NCI-H82 treated with DMSO at 0.1 percent for 48 hours (cell line): ENCODE measurements at regions not wholly inside any gene's neighbourhood (a gene's known extent, or its start where the extent isn't known, plus 50 kb on each side); places are given as distances from the start of the nearest gene placed in this dataset.
A peak's percentile ranks its signal among the peaks of the same experiment; 100 is the strongest.

ENCODE experiments used
- DNase-seq: peaks from one replicate; lab custom pipeline; 2025; ENCODE audit not compliant: unreplicated experiment; lab: John Stamatoyannopoulos, UW

GRCh38 chr2:59532808-59533207, 1020.6 kb downstream of the BCL11A start:
- no peak for DNase-seq

- DNase-seq: no peak
Measured at GRCh38 chr2:59530258-59530657, 1023.2 kb downstream of the BCL11A start.

- DNase-seq: peak; percentile 71
Measured at GRCh38 chr2:59529726-59530125, 1023.7 kb downstream of the BCL11A start.

- DNase-seq: no peak
Measured at GRCh38 chr2:59528525-59528924, 1024.9 kb downstream of the BCL11A start.

GRCh38 chr2:59502981-59503380, 1050.5 kb downstream of the BCL11A start:
- DNase-seq: no peak

GRCh38 chr2:59490994-59491393, 1062.5 kb downstream of the BCL11A start:
- DNase-seq: no peak

GRCh38 chr2:59490192-59490591, 1063.3 kb downstream of the BCL11A start:
- no peak for DNase-seq

- no peak for DNase-seq
Measured at GRCh38 chr2:59484673-59485072, 1068.8 kb downstream of the BCL11A start.

DNA sequence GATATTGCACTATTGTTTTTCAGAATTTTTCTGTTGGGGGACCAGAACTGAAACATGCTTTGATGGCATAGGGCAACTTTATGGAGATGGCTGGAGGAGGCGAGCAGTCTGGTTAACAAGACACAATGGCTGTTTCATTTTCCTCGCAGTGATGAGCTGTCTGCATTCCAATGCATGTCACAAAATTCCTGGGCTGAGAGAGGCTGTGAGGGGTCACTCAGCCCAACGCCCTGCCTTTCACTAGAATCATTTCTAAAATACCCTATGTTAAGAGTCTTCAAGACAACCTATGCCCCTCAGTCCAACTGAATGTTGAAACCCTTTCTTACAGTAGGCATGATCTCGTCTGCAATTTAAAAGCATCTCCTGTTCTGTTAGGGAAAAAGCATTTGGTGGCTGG, 1090.0 kb downstream of the BCL11A start:
- DNase-seq: no peak

- DNase-seq: no peak
Measured at GRCh38 chr2:59462422-59463197, 1090.8 kb downstream of the BCL11A start.

DNA sequence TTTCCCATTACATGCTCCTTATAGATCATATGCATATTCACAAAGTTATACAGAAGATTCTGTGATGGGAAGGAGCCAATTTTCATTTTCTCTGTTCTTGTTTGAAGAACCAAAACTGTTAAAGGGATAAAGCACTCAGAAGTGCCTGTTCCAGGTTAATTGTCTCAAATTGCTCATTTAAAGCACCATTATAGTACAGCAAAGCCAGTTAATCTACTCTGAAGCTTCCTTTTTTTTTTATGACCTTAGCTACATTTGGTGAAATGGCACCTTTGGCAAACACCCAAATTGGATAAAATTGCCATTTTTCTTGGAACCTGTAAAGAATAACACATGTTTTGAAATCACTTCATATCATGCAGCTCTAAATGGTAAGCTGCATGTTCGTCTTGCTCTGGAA, 1092.3 kb downstream of the BCL11A start:
- DNase-seq: no peak

DNA sequence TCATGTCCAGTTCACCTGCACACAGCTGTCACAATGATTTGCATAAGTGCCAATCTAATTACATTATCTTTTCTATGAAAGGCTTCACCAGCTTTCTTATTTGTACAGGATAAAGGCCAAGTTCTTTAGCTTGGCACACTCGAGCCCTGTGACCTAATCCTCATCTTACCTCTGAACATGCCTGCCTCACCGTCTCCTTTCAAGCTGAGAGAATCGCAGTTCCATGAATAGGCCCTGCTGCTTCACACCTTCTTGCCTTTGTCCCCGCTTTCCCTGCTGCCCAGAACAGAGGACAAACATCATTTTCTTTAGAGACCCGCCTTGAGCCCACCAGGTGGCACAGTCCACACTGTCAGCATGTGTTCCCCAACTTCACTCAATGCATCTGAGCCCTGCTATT, 1094.7 kb downstream of the BCL11A start:
- DNase-seq: no peak

- DNase-seq: no peak
Measured at GRCh38 chr2:59456285-59456684, 1097.2 kb downstream of the BCL11A start.

GRCh38 chr2:59449274-59449673, 1104.2 kb downstream of the BCL11A start:
- DNase-seq: no peak

- no peak for DNase-seq
Measured at GRCh38 chr2:59440491-59440890, 1113.0 kb downstream of the BCL11A start.

- no peak for DNase-seq
Measured at GRCh38 chr2:59435635-59436034, 1117.8 kb downstream of the BCL11A start.

- no peak for DNase-seq
Measured at GRCh38 chr2:59428940-59429339, 1124.5 kb downstream of the BCL11A start.

DNA sequence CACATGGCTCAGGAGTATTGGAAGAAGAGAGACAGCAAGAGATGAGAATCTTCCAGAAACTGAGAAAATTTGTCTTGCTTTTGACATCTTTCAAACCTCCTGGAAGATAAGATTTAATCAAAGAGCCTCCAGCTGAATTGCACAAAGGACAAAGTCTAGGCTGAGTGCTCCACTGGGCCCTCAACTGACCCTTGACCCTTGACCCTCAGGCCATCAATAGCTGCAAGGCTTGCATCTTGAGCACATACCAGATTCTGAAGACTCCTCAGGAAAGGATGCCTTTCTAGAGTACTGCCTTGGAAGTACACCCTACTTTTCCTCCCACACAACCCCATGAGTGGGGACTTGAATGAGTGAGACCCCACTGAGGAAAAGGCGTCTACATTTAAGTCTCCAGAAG, 1125.5 kb downstream of the BCL11A start:
- DNase-seq: no peak

DNA sequence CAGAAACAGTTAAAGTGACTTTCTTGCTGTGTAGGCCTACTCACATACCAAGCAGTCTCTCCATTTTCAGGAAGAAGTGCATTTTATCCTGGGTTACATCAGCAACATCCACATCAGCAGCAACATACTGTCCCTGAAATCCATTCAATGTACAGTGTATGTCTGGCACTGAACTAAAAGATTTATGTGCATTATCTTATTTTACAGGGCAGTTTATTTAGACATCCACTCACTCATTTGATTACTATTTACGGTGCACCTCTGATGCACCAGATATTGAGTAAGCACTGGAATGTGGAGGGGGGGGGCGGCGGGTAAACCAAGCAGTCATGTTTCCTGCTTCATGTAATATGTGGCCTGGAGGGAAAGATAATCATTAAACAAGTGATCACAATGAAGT, 1128.2 kb downstream of the BCL11A start:
- DNase-seq: no peak

DNA sequence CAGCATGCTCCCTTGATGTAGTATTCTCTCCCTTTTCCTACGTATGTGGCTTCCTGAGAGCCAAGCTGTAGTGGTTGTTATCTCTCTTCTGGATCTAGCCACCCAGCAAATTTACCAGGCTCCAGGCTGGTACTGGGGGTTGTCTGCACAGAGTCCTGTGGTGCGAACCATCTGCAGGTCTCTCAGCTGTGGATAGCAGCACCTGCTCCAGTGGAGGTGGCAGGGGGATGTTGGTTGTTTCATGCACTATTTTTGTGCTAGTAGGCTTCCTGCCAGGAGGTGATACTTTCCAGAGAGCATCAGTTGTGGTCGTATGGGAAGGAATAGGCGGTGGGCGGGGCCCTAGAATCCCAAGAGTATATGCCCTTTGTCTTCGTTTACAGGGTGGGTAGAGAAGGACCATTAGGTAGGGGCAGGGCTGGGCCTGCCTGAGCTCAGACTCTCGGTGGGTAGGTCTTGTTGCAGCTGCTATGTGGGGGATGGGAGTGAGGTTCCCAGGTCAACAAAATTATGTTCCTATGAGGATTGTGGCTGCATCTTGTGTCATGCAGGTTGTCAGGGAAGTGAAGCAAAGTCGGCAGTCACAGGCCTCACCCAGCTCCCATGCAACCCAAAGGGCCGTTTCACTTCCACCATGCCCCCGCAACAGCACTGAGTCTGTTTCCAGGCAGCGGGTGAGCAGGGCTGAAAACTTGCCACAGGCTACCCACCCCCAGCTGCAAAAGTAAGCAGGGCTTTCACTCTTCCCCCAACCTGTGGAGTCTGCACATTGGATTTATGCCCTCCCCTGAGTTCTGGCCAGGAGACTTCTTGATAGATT, 1139.5 kb downstream of the BCL11A start:
- DNase-seq: no peak

DNA sequence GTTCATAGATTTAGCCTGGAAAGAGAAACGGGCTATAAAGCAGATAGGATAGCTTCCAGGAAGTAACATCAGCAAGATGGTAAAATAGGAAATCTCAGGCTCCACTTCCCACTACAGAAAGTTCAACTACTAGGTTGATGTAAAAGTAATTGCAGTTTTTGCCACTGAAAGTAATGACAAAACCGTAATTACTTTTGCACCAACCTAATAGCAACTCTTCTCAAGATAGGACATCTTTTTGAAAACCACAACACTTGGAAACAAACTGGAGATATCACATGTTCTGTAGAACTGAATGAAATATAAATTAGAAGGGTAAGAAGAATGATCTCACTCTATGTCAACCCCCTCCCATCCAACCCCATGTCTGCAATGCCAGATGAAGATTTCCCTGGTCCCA, 1154.3 kb downstream of the BCL11A start:
- no peak for DNase-seq

DNA sequence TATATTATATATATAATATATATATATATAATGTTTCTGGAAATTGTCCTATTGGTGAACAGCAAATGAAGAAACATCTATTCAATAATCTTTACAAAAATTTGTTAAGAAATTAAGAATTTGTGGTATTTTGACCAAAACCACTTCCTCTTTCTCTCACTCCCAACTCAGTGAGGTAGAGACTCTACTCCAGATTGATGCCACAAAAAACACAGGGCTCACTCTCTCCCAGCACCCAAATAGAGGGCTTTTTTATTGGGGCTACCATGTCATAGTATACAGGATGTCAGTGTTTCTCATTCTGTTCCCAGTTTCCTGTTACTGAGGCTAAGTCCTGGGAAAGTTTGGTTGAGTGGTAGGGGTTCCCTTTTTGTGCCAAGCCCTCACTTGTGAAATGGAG, 1155.4 kb downstream of the BCL11A start:
- DNase-seq: no peak
